CD4-positive, alpha-beta T cell treated with Interleukin-17A for 4 hours (primary cell): ENCODE measurements at regions not wholly inside any gene's neighbourhood (a gene's known extent, or its start where the extent isn't known, plus 50 kb on each side); places are given as distances from the start of the nearest gene placed in this dataset.
"Not testable (repeated sequence)": the region's sequence is repeated elsewhere in the genome, so short reads cannot be mapped to it uniquely, and the experiment has no call there.

Source experiments
- DNase-seq: peaks from one replicate; pipeline ENCODE4 v3.0.0-alpha.2; 2020; ENCODE audit warnings: mixed read lengths

- DNase-seq, result no peak
Observed at GRCh38 chr2:215830304-215830703, 183.0 kb downstream of the MREG start.

GRCh38 chr2:215829261-215829660, 184.1 kb downstream of the MREG start:
- DNase-seq, result no peak

- DNase-seq, result peak; percentile 33
Observed at GRCh38 chr2:215828528-215829184, 184.7 kb downstream of the MREG start.

GRCh38 chr2:215826838-215827441, 186.4 kb downstream of the MREG start:
- no peak for DNase-seq

GRCh38 chr2:215826376-215826775, 187.0 kb downstream of the MREG start:
- no peak for DNase-seq

- no peak for DNase-seq
Observed at GRCh38 chr2:215825707-215826106, 187.6 kb downstream of the MREG start.

- DNase-seq, result not testable (repeated sequence)
Observed at GRCh38 chr2:215821298-215821697, 192.1 kb downstream of the MREG start.

- DNase-seq, result not testable (repeated sequence)
Observed at GRCh38 chr2:215819713-215820112, 193.6 kb downstream of the MREG start.

GRCh38 chr2:215817046-215817445, 196.3 kb downstream of the MREG start:
- no peak for DNase-seq

GRCh38 chr2:215816424-215816823, 196.9 kb downstream of the MREG start:
- no peak for DNase-seq

- no peak for DNase-seq
Observed at GRCh38 chr2:215815960-215816359, 197.4 kb downstream of the MREG start.

- no peak for DNase-seq
Observed at GRCh38 chr2:215812966-215813365, 200.4 kb downstream of the MREG start.

- DNase-seq, result no peak
Observed at GRCh38 chr2:215811409-215812345, 201.7 kb downstream of the MREG start.

- no peak for DNase-seq
Observed at GRCh38 chr2:215811003-215811402, 202.3 kb downstream of the MREG start.

GRCh38 chr2:215808996-215809395, 204.4 kb downstream of the MREG start:
- no peak for DNase-seq

GRCh38 chr2:215808194-215808593, 205.2 kb downstream of the MREG start:
- no peak for DNase-seq

GRCh38 chr2:215805493-215805892, 207.9 kb downstream of the MREG start:
- DNase-seq, result no peak

GRCh38 chr2:215803150-215803549, 210.2 kb downstream of the MREG start:
- DNase-seq, result no peak

- no peak for DNase-seq
Observed at GRCh38 chr2:215799194-215799593, 214.2 kb downstream of the MREG start.

GRCh38 chr2:215797676-215798075, 215.7 kb downstream of the MREG start:
- no peak for DNase-seq

- no peak for DNase-seq
Observed at GRCh38 chr2:215796140-215796855, 217.1 kb downstream of the MREG start.

- no peak for DNase-seq
Observed at GRCh38 chr2:215794829-215795546, 218.4 kb downstream of the MREG start.
